CD4-positive, alpha-beta memory T cell (primary cell): ENCODE measurements at regions not wholly inside any gene's neighbourhood (a gene's known extent, or its start where the extent isn't known, plus 50 kb on each side); places are given as distances from the start of the nearest gene placed in this dataset.
"Not testable (repeated sequence)": the region's sequence is repeated elsewhere in the genome, so short reads cannot be mapped to it uniquely, and the experiment has no call there.

ENCODE experiments used
- CTCF ChIA-PET: fragments of 350-600 bp; sonication (Branson Sonifier 250); formaldehyde crosslinking; loops from one replicate; lab custom pipeline; 2021; ENCODE audit warnings: inconsistent platforms; ENCODE audit not compliant: partially characterized antibody; lab: Charles Lee
- POLR2A ChIA-PET: fragments of 350-600 bp; sonication (Branson Sonifier 250); formaldehyde crosslinking; loops from one replicate; lab custom pipeline; 2021; ENCODE audit not compliant: partially characterized antibody; lab: Charles Lee
- DNase-seq, 5 donors: peaks; one replicate each; pipeline versions ENCODE4 v3.0.0 to v3.0.0-alpha.2; 2020 to 2022; ENCODE audit warnings: mixed read lengths in 1 of 5
- H3K27ac ChIP-seq: one replicate; pipeline ENCODE4 v1.7.0; 2013; ENCODE audit warnings: low read depth, low read length
- H3K27me3 ChIP-seq: 2 replicates; pipeline ENCODE4 v1.7.0; 2013; ENCODE audit warnings: mild to moderate bottlenecking, low read length, moderate library complexity; ENCODE audit not compliant: insufficient read depth
- H3K36me3 ChIP-seq: 2 replicates; pipeline ENCODE4 v1.7.0; 2013; ENCODE audit warnings: mild to moderate bottlenecking, low read length, moderate library complexity; ENCODE audit not compliant: insufficient read depth
- H3K4me1 ChIP-seq: 2 replicates; pipeline ENCODE4 v1.7.0; 2013; ENCODE audit warnings: mild to moderate bottlenecking, low read length, moderate library complexity; ENCODE audit not compliant: insufficient read depth
- H3K4me3 ChIP-seq, 2 donors: one replicate each; pipeline ENCODE4 v1.7.0; 2013; ENCODE audit warnings: low read length in 2 of 2, mild to moderate bottlenecking in 1 of 2
- H3K9me3 ChIP-seq, 2 donors: one replicate each; pipeline ENCODE4 v1.7.0; 2013; ENCODE audit warnings: low read length in 2 of 2, control low read depth in 1 of 2; ENCODE audit not compliant: control insufficient read depth in 1 of 2
- H3K27ac Mint-ChIP-seq, 7 donors: one replicate each; pipeline ENCODE4 v1.8.0; 2020 to 2021; ENCODE audit warnings: mixed read lengths in 7 of 7, mild to moderate bottlenecking in 6 of 7, inconsistent platforms in 3 of 7, moderate library complexity in 3 of 7
- H3K27me3 Mint-ChIP-seq, 2 donors: one replicate each; pipeline ENCODE4 v1.8.0; 2020 to 2021; ENCODE audit warnings: mixed read lengths in 2 of 2
- H3K36me3 Mint-ChIP-seq, 2 donors: one replicate each; pipeline ENCODE4 v1.8.0; 2020 to 2021; ENCODE audit warnings: mixed read lengths in 2 of 2, inconsistent platforms in 1 of 2, mild to moderate bottlenecking in 1 of 2
- H3K4me1 Mint-ChIP-seq, 4 donors: one replicate each; pipeline ENCODE4 v1.8.0; 2020 to 2021; ENCODE audit warnings: mixed read lengths in 4 of 4, mild to moderate bottlenecking in 1 of 4
- H3K4me3 Mint-ChIP-seq, 8 donors: one replicate each; pipeline ENCODE4 v1.8.0; 2020 to 2021; ENCODE audit warnings: mixed read lengths in 8 of 8, mild to moderate bottlenecking in 7 of 8, moderate library complexity in 6 of 8, inconsistent platforms in 3 of 8
- H3K9me3 Mint-ChIP-seq, 8 donors: one replicate each; pipeline ENCODE4 v1.8.0; 2020 to 2021; ENCODE audit warnings: mixed read lengths in 8 of 8, mild to moderate bottlenecking in 5 of 8, inconsistent platforms in 3 of 8, moderate library complexity in 1 of 8
- intact Hi-C: fragments of 100-400 bp; cut with micrococcal nuclease; formaldehyde crosslinking; loops from one replicate; pipeline ENCODE4 v1.15.1; 2023

DNA sequence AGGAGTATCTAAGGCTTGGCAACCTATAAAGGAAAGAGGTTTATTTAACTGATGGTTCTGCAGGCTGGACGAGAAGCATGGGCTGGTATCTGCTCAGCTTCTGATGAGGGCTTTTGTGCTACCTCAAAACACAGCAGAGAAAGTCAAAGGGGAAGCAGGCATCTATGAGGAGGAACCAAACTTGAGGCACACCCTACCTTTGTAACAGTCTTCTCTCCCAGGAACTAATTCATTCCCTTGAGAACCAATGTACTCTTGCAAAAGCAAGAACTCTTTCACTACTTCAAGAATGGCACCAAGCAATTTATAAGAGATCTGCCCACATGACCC, 109.0 kb downstream of the CGGBP1 start:
- Mint-ChIP-seq H3K27ac (no peak overlapping the region), H3K4me3 (no peak overlapping the region), H3K9me3 (peaks cover 0 to 5% (median 0%) of the 10 kb centered on the region in 8 donors), H3K27me3 (peaks cover 1 to 5% of the 10 kb centered on the region in 2 donors), H3K36me3 (no peaks in the 10 kb centered on the region), H3K4me1 (peaks cover 0 to 2% (median 0%) of the 10 kb centered on the region in 4 donors)
- H3K4me1 ChIP-seq = no peaks in the 10 kb centered on the region
- no peak overlapping the region for H3K4me3 ChIP-seq
- no peak for DNase-seq
- ChIA-PET POLR2A (no interaction called here), CTCF (no interaction called here)
- no peaks in the 10 kb centered on the region for H3K36me3 ChIP-seq
- no peaks in the 10 kb centered on the region for H3K9me3 ChIP-seq
- H3K27me3 ChIP-seq = no peaks in the 10 kb centered on the region
- intact Hi-C loops = no loop called here
- H3K27ac ChIP-seq = no peak overlapping the region

GRCh38 chr3:87949189-87949878, 109.5 kb downstream of the CGGBP1 start:
- no peak for DNase-seq
- Mint-ChIP-seq H3K36me3 (no peaks in the 10 kb centered on the region), H3K4me1 (peaks cover 0 to 2% (median 0%) of the 10 kb centered on the region in 4 donors), H3K4me3 (no peak overlapping the region), H3K27ac (no peak overlapping the region), H3K27me3 (peaks cover 1 to 5% of the 10 kb centered on the region in 2 donors), H3K9me3 (peaks cover 0 to 5% (median 0%) of the 10 kb centered on the region in 8 donors)
- ChIA-PET CTCF (no interaction called here), POLR2A (no interaction called here)
- Histone ChIP-seq H3K36me3 (no peaks in the 10 kb centered on the region), H3K9me3 (no peaks in the 10 kb centered on the region), H3K4me3 (no peak overlapping the region), H3K27ac (no peak overlapping the region), H3K27me3 (no peaks in the 10 kb centered on the region), H3K4me1 (no peaks in the 10 kb centered on the region)
- intact Hi-C loops = no loop called here

DNA sequence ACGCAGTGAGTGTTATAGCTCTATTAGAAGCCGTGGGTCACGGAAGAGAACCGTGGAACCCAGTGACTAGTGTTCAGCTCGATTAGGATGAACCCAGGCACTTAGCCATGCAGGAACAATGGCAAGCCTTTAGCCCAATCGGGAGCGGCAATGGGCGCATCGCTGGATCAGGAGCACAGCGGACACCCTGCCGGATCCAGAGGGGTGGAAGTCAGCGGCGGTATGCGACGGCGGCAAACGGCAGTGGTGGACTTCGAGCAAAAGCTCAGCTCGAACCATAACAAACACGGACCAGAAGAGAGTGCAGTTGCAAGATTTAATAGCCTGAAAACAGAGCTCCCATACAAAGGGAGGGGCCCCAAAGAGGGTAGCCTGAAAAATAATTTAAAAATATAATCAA, 112.8 kb downstream of the CGGBP1 start:
- H3K4me1 ChIP-seq, intact Hi-C loops, H3K27me3 ChIP-seq, H3K4me3 Mint-ChIP-seq, POLR2A ChIA-PET, DNase-seq, H3K4me1 Mint-ChIP-seq, H3K27me3 Mint-ChIP-seq, H3K27ac ChIP-seq, H3K9me3 ChIP-seq, CTCF ChIA-PET, H3K9me3 Mint-ChIP-seq, H3K4me3 ChIP-seq, H3K27ac Mint-ChIP-seq, H3K36me3 ChIP-seq, H3K36me3 Mint-ChIP-seq: not testable (repeated sequence)

DNA sequence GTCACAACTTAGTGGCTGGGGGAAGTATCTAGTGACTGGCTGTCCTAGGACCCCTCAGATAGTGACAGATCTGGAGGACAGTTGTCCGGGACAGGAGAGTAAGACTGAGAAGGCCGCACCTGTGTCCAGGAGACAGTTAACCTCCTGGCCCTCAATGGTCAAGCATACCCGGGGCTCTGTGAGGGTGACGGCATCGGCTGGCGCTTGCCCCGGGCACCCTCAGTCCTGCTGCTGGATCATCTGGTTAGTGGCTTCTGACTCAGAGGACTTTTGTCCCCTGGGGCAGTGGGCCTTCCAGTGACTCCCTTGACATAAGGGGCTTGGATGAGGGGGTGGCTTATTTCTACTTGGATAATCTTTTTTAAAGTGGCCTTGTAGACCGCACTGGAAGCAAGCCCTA, 116.5 kb downstream of the CGGBP1 start:
- DNase-seq, H3K4me3 ChIP-seq, H3K27me3 Mint-ChIP-seq, H3K9me3 Mint-ChIP-seq, POLR2A ChIA-PET, H3K27ac Mint-ChIP-seq, intact Hi-C loops, H3K27me3 ChIP-seq, H3K27ac ChIP-seq, H3K9me3 ChIP-seq, CTCF ChIA-PET, H3K4me1 Mint-ChIP-seq, H3K4me3 Mint-ChIP-seq, H3K36me3 Mint-ChIP-seq, H3K4me1 ChIP-seq, H3K36me3 ChIP-seq: not testable (repeated sequence)

- Mint-ChIP-seq H3K4me3 (peak overlapping the region in 1 of 8 donors; percentile 17), H3K9me3 (peaks cover 2 to 25% (median 21%) of the 10 kb centered on the region in 8 donors)
- POLR2A ChIA-PET = no interaction called here
Observed at GRCh38 chr3:87924485-87924884, 134.3 kb downstream of the CGGBP1 start.

DNA sequence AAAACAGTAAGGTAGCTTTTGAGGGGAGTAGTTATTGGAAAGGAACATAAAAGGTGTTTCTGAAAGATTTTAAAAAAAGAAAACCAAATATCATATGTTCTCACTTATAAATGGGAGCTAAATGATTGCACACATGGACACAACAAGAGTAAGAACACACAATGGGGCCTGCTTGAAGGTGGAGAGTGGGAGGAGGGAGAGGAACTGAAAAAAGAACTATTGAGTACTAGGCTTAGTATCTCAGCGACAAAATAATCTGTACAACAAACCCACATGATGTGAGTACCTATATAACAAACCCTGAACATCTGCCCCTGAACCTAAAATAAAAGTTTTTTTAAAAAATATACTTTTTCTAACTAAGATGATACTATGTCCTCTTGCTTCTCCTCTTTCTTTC, 138.3 kb downstream of the CGGBP1 start:
- Mint-ChIP-seq H3K36me3 (peaks cover 0 to 4% of the 10 kb centered on the region in 2 donors), H3K4me1 (no peaks in the 10 kb centered on the region), H3K4me3 (no peak overlapping the region), H3K27me3 (peaks cover 0 to 8% of the 10 kb centered on the region in 2 donors), H3K27ac (no peak overlapping the region), H3K9me3 (peaks cover 4 to 20% (median 17%) of the 10 kb centered on the region in 8 donors)
- Histone ChIP-seq H3K4me3 (no peak overlapping the region), H3K36me3 (no peaks in the 10 kb centered on the region), H3K4me1 (no peaks in the 10 kb centered on the region), H3K27me3 (no peaks in the 10 kb centered on the region), H3K27ac (no peak overlapping the region), H3K9me3 (peaks cover 0 to 8% of the 10 kb centered on the region in 2 donors)
- ChIA-PET POLR2A (no interaction called here), CTCF (no interaction called here)
- intact Hi-C loops = no loop called here
- no peak for DNase-seq

More at GRCh38 chr3:87924485-87924884, 134.3 kb downstream of the CGGBP1 start:
- H3K27me3 ChIP-seq = no peaks in the 10 kb centered on the region
- CTCF ChIA-PET = no interaction called here
- Mint-ChIP-seq H3K27me3 (peaks cover 2 to 4% of the 10 kb centered on the region in 2 donors), H3K4me1 (no peaks in the 10 kb centered on the region), H3K27ac (no peak overlapping the region), H3K36me3 (peaks cover 0 to 4% of the 10 kb centered on the region in 2 donors)
- H3K27ac ChIP-seq = no peak overlapping the region
- no peaks in the 10 kb centered on the region for H3K4me1 ChIP-seq
- no peaks in the 10 kb centered on the region for H3K36me3 ChIP-seq
- DNase-seq = no peak
- no peak overlapping the region for H3K4me3 ChIP-seq
- peaks cover 0 to 8% of the 10 kb centered on the region in 2 donors for H3K9me3 ChIP-seq
- intact Hi-C loops = no loop called here

DNA sequence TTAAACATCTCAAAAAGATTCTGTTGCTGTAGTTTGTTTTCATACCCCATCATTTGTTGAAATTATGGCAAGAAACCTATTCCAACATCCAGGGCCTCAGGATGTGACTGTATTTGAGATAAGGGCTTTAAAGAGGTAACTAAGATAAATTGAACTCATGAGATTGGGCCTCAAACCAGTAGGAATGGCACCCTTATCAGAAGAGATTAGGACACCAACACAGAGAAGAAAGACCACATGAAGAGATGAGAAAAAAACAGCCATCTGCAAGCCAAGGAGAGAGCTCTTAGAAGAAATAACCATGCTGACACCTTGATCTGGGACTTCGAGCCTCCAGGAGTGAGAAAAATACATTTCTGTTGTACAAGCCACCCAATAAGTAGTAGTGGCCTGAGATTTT, 157.7 kb downstream of the CGGBP1 start:
- no peak overlapping the region for H3K27ac ChIP-seq
- no peaks in the 10 kb centered on the region for H3K36me3 ChIP-seq
- no peaks in the 10 kb centered on the region for H3K27me3 ChIP-seq
- ChIA-PET CTCF (no interaction called here), POLR2A (no interaction called here)
- Mint-ChIP-seq H3K9me3 (no peaks in the 10 kb centered on the region), H3K27me3 (no peaks in the 10 kb centered on the region), H3K36me3 (no peaks in the 10 kb centered on the region), H3K4me1 (no peaks in the 10 kb centered on the region), H3K4me3 (no peak overlapping the region), H3K27ac (no peak overlapping the region)
- H3K4me1 ChIP-seq = no peaks in the 10 kb centered on the region
- no peak overlapping the region for H3K4me3 ChIP-seq
- H3K9me3 ChIP-seq = no peaks in the 10 kb centered on the region
- DNase-seq = no peak
- intact Hi-C loops = no loop called here
